Activated CD4-positive, alpha-beta T cell treated with anti-CD3 and anti-CD28 coated beads, Interleukin-2, Interleukin-4, amounts not matched to agents 100 ng/mL and 50 ng/mL, durations not matched to agents 16 hours and 8 hours (primary cell): ENCODE measurements at regions not wholly inside any gene's neighbourhood (a gene's known extent, or its start where the extent isn't known, plus 50 kb on each side); places are given as distances from the start of the nearest gene placed in this dataset.

Source experiments
- DNase-seq: peaks from one replicate; pipeline ENCODE4 v3.0.0-alpha.2; 2020; ENCODE audit warnings: low spot score

GRCh38 chr11:121727942-121728341 is 275.2 kb upstream of the SORL1-AS1 start:
- DNase-seq, result no peak

GRCh38 chr11:121723246-121723741 is 270.5 kb upstream of the SORL1-AS1 start:
- DNase-seq, result no peak

GRCh38 chr11:121722431-121723245 is 269.9 kb upstream of the SORL1-AS1 start:
- DNase-seq, result no peak

GRCh38 chr11:121721961-121722360 is 269.2 kb upstream of the SORL1-AS1 start:
- no peak for DNase-seq

GRCh38 chr11:121721448-121721847 is 268.7 kb upstream of the SORL1-AS1 start:
- no peak for DNase-seq

- no peak for DNase-seq
Observed at GRCh38 chr11:121717296-121717695, 264.5 kb upstream of the SORL1-AS1 start.

- DNase-seq, result no peak
Observed at GRCh38 chr11:121716060-121716459, 263.3 kb upstream of the SORL1-AS1 start.

- no peak for DNase-seq
Observed at GRCh38 chr11:121715405-121715804, 262.6 kb upstream of the SORL1-AS1 start.

- DNase-seq, result no peak
Observed at GRCh38 chr11:121714351-121714750, 261.6 kb upstream of the SORL1-AS1 start.

- no peak for DNase-seq
Observed at GRCh38 chr11:121711939-121712338, 259.2 kb upstream of the SORL1-AS1 start.

GRCh38 chr11:121711236-121711635 is 258.5 kb upstream of the SORL1-AS1 start:
- no peak for DNase-seq

GRCh38 chr11:121706884-121707420 is 254.2 kb upstream of the SORL1-AS1 start:
- DNase-seq, result no peak

GRCh38 chr11:121703201-121703600 is 250.4 kb upstream of the SORL1-AS1 start:
- no peak for DNase-seq

GRCh38 chr11:121700968-121701367 is 248.2 kb upstream of the SORL1-AS1 start:
- no peak for DNase-seq

GRCh38 chr11:121699801-121700200 is 247.0 kb upstream of the SORL1-AS1 start:
- no peak for DNase-seq

- DNase-seq, result no peak
Observed at GRCh38 chr11:121696931-121697670, 244.3 kb upstream of the SORL1-AS1 start.

GRCh38 chr11:121696177-121696871 is 243.6 kb upstream of the SORL1-AS1 start:
- no peak for DNase-seq

GRCh38 chr11:121692236-121692635 is 239.5 kb upstream of the SORL1-AS1 start:
- DNase-seq, result no peak

GRCh38 chr11:121688860-121689614 is 236.3 kb upstream of the SORL1-AS1 start:
- DNase-seq, result no peak

GRCh38 chr11:121688055-121688491 is 235.3 kb upstream of the SORL1-AS1 start:
- no peak for DNase-seq

GRCh38 chr11:121683791-121684190 is 231.0 kb upstream of the SORL1-AS1 start:
- no peak for DNase-seq
